ENCODE measurements at regions not wholly inside any gene's neighbourhood (a gene's known extent, or its start where the extent isn't known, plus 50 kb on each side); places are given as distances from the start of the nearest gene placed in this dataset.

- H3K27ac ChIP-seq, result no peak overlapping the region
- no peak for TF ChIP-seq ZFX (IDR thresholded peaks at IDR 0.05)
- TF ChIP-seq CTCF (conservative IDR thresholded peaks at IDR 0.05), result no peak
Measured at GRCh38 chr2:12827721-12828120, 111.0 kb downstream of the TRIB2 start.

GRCh38 chr2:12828980-12829379, 112.2 kb downstream of the TRIB2 start:
- no peak overlapping the region for H3K27ac ChIP-seq

GRCh38 chr2:12831016-12831415, 114.3 kb downstream of the TRIB2 start:
- H3K27ac ChIP-seq, result no peak overlapping the region
- TF ChIP-seq CTCF (conservative IDR thresholded peaks at IDR 0.05), result no peak
- no peak for TF ChIP-seq ZFX (IDR thresholded peaks at IDR 0.05)

More at GRCh38 chr2:12828980-12829379, 112.2 kb downstream of the TRIB2 start:
- TF ChIP-seq CTCF (conservative IDR thresholded peaks at IDR 0.05), result no peak
- no peak for TF ChIP-seq ZFX (IDR thresholded peaks at IDR 0.05)

GRCh38 chr2:12834239-12834638, 117.5 kb downstream of the TRIB2 start:
- no peak overlapping the region for H3K27ac ChIP-seq

GRCh38 chr2:12835733-12836132, 119.0 kb downstream of the TRIB2 start:
- no peak for TF ChIP-seq ZFX (IDR thresholded peaks at IDR 0.05)
- TF ChIP-seq CTCF (conservative IDR thresholded peaks at IDR 0.05), result no peak
- H3K27ac ChIP-seq, result no peak overlapping the region

More at GRCh38 chr2:12834239-12834638, 117.5 kb downstream of the TRIB2 start:
- TF ChIP-seq CTCF (conservative IDR thresholded peaks at IDR 0.05), result no peak
- no peak for TF ChIP-seq ZFX (IDR thresholded peaks at IDR 0.05)

- TF ChIP-seq CTCF (conservative IDR thresholded peaks at IDR 0.05), result no peak
- H3K27ac ChIP-seq, result no peak overlapping the region
Measured at GRCh38 chr2:12839339-12839738, 122.6 kb downstream of the TRIB2 start.

GRCh38 chr2:12841021-12841420, 124.3 kb downstream of the TRIB2 start:
- no peak for TF ChIP-seq CTCF (conservative IDR thresholded peaks at IDR 0.05)
- no peak for TF ChIP-seq ZFX (IDR thresholded peaks at IDR 0.05)
- H3K27ac ChIP-seq, result no peak overlapping the region

Measured in C4-2B (cell line).